K562 (cell line): ENCODE measurements at regions not wholly inside any gene's neighbourhood (a gene's known extent, or its start where the extent isn't known, plus 50 kb on each side); places are given as distances from the start of the nearest gene placed in this dataset.

ENCODE experiments used
- ATAC-seq: fragments of 200-7000 bp; cut with Tn5 transposase; 3 replicates; pipeline ENCODE4 v1.9.1; 2020; ENCODE audit warnings: moderate library complexity
- BruUV-seq: library from RNA; stranded (reverse); fragments of 400-500 nt; replicated peaks from 2 replicates; lab custom pipeline; 2021; lab: Mats Ljungman, UMichigan
- CTCF ChIA-PET: fragments of 300-600 bp; formaldehyde crosslinking; extraction: SDS; loops from one replicate; lab custom pipeline; 2021; ENCODE audit warnings: low intra/inter-chr PET ratio; lab: Yijun Ruan, JAX
- POLR2A ChIA-PET: fragments of 300-600, 350-650 bp; sonication (Branson Sonifier 250); formaldehyde crosslinking; extraction: SDS; loops from one replicate; lab custom pipeline; 2021; ENCODE audit warnings: antibody characterized with exemption, inconsistent platforms; lab: Yijun Ruan, JAX
- DNase-seq, 4 experiments: peaks; one replicate each; pipeline versions ENCODE4 v3.0.0 to v3.0.0-alpha.2; 2011 to 2018; ENCODE audit warnings: low spot score in 3 of 4, mixed read lengths in 3 of 4; ENCODE audit errors: extremely low read depth in 1 of 4
- FAIRE-seq: peaks from 2 replicates; lab custom pipeline; 2011; peaks lifted over from hg19 to GRCh38; lab: Jason Lieb, UNC
- H2AFZ ChIP-seq: 2 replicates; pipeline ENCODE4 v1.6.0; 2011; ENCODE audit warnings: low read depth, low read length, control low read depth, inconsistent platforms
- H3K27ac ChIP-seq: fragments of 200-600 bp; 3 replicates; pipeline ENCODE4 v1.8.0; 2011; ENCODE audit warnings: low read depth, mild to moderate bottlenecking, control low read depth, inconsistent platforms, low read length, moderate library complexity, mixed read lengths; ENCODE audit errors: extremely low read depth
- H3K27me3 ChIP-seq, 2 experiments: fragments of 300-600 bp in 1 of 2; 2 replicates in 1 of 2; 3 replicates in 1 of 2; pipeline versions ENCODE4 v1.6.0 to v1.8.0; 2011; ENCODE audit warnings: inconsistent platforms in 2 of 2, low read length in 2 of 2, mild to moderate bottlenecking in 1 of 2, mixed read lengths in 1 of 2, moderate library complexity in 1 of 2; ENCODE audit not compliant: control insufficient read depth in 2 of 2, insufficient read depth in 2 of 2
- H3K36me3 ChIP-seq: fragments of 300-600 bp; 3 replicates; pipeline ENCODE4 v1.8.0; 2011; ENCODE audit warnings: mild to moderate bottlenecking, low read length, inconsistent platforms; ENCODE audit not compliant: control insufficient read depth, insufficient read depth
- H3K4me1 ChIP-seq, 2 experiments: fragments of 200-600 bp in 1 of 2; replicated peaks in 1 of 2; 2 replicates in 1 of 2; 3 replicates in 1 of 2; pipeline versions ENCODE4 v1.5.1 to v1.8.0; 2011; ENCODE audit warnings: inconsistent platforms in 2 of 2, low read length in 2 of 2, mild to moderate bottlenecking in 1 of 2, mixed read lengths in 1 of 2, moderate library complexity in 1 of 2; ENCODE audit not compliant: control insufficient read depth in 2 of 2, insufficient read depth in 2 of 2
- H3K4me2 ChIP-seq: 2 replicates; pipeline ENCODE4 v1.6.1; 2011; ENCODE audit warnings: low read length, control low read depth, inconsistent platforms, mixed read lengths; ENCODE audit not compliant: insufficient read depth
- H3K4me3 ChIP-seq: fragments of 200-600 bp; sonication (generic), shearing (Covaris generic); 2 replicates; pipeline ENCODE4 v1.5.1; 2016; ENCODE audit warnings: control low read depth, inconsistent platforms
- H3K79me2 ChIP-seq: fragments of 200-600 bp; 3 replicates; pipeline ENCODE4 v1.8.0; 2011; ENCODE audit warnings: low read length, inconsistent platforms; ENCODE audit not compliant: control insufficient read depth, insufficient read depth
- H3K9ac ChIP-seq, 2 experiments: 2 replicates each; pipeline versions ENCODE4 v1.6.0 to v1.6.1; 2011; ENCODE audit warnings: low read depth in 2 of 2, low read length in 2 of 2, control low read depth in 1 of 2, inconsistent platforms in 1 of 2, mild to moderate bottlenecking in 1 of 2, mixed read lengths in 1 of 2; ENCODE audit not compliant: insufficient read depth in 1 of 2
- H3K9me1 ChIP-seq: one replicate; pipeline ENCODE4 v1.6.0; 2011; ENCODE audit warnings: inconsistent platforms, mild to moderate bottlenecking, low read length, moderate library complexity; ENCODE audit not compliant: control insufficient read depth, insufficient read depth
- H3K9me3 ChIP-seq: replicated peaks from 2 replicates; pipeline ENCODE4 v1.5.1; 2011; ENCODE audit warnings: low read depth, low read length, inconsistent platforms; ENCODE audit not compliant: control insufficient read depth, insufficient read depth
- H4K20me1 ChIP-seq: replicated peaks from 2 replicates; pipeline ENCODE4 v1.6.1; 2011; ENCODE audit warnings: low read length, inconsistent platforms, mixed read lengths; ENCODE audit not compliant: control insufficient read depth, insufficient read depth
- ATF7 ChIP-seq: fragments of 450-650 bp; IDR thresholded peaks from 2 replicates; pipeline ENCODE4 v1.7.1; 2014; ENCODE audit warnings: mild to moderate bottlenecking, moderate library complexity
- CBFA2T2 ChIP-seq: fragments of 450-650 bp; conservative IDR thresholded peaks from 2 replicates; pipeline ENCODE4 v1.6.1; 2017; ENCODE audit warnings: mild to moderate bottlenecking
- EP300 ChIP-seq: IDR thresholded peaks from 2 replicates; pipeline ENCODE4 v1.6.1; 2012; ENCODE audit warnings: low read length, improper control_type of control experiment
- FOXA1 ChIP-seq: fragments of 450-650 bp; IDR thresholded peaks from 2 replicates; pipeline ENCODE4 v1.6.1; 2016; ENCODE audit warnings: mild to moderate bottlenecking, borderline replicate concordance
- FOXM1 ChIP-seq, 2 experiments: fragments of 450-650 bp in 1 of 2; sonication (generic) in 1 of 2; formaldehyde crosslinking in 1 of 2; IDR thresholded peaks; 2 replicates each; pipeline versions ENCODE4 v1.6.1 to v1.9.0; 2017 to 2022; ENCODE audit warnings: low read depth in 2 of 2, mild to moderate bottlenecking in 2 of 2, missing genetic modification reagents in 1 of 2, moderate library complexity in 1 of 2
- GATA2 ChIP-seq: sonication (generic); formaldehyde crosslinking; IDR thresholded peaks from 2 replicates; pipeline ENCODE4 v1.4.0; 2020; ENCODE audit warnings: mild to moderate bottlenecking, missing genetic modification reagents
- JUND ChIP-seq, 2 experiments: IDR thresholded peaks; 2 replicates in 1 of 2; 3 replicates in 1 of 2; pipeline ENCODE4 v1.6.1; 2011; ENCODE audit warnings: borderline replicate concordance in 2 of 2, low read depth in 2 of 2, low read length in 2 of 2, improper control_type of control experiment in 1 of 2, missing biosample characterization in 1 of 2, missing genetic modification characterization in 1 of 2, missing genetic modification reagents in 1 of 2
- POLR2G ChIP-seq: fragments of 200-400 bp; formaldehyde crosslinking; IDR thresholded peaks from 2 replicates; pipeline ENCODE4 v1.6.1; 2017; ENCODE audit warnings: low read depth, mild to moderate bottlenecking, antibody characterized with exemption, low read length, moderate library complexity
- SREBF1 ChIP-seq: fragments of 150-350 bp; IDR thresholded peaks from 2 replicates; pipeline ENCODE4 v1.6.1; 2014; ENCODE audit warnings: antibody characterized with exemption, low read depth, low read length, borderline replicate concordance
- SUPT5H ChIP-seq: fragments of 450-650 bp; IDR thresholded peaks from 2 replicates; pipeline ENCODE4 v1.6.1; 2016
- TAL1 ChIP-seq: fragments of 450-650 bp; IDR thresholded peaks from 2 replicates; pipeline ENCODE4 v1.6.1; 2016; ENCODE audit warnings: mild to moderate bottlenecking
- TBL1XR1 ChIP-seq, 2 experiments: IDR thresholded peaks; 2 replicates each; pipeline ENCODE4 v1.6.1; 2012; ENCODE audit warnings: improper control_type of control experiment in 2 of 2, low read length in 2 of 2, mild to moderate bottlenecking in 1 of 2
- TRIM28 ChIP-seq: fragments of 450-650 bp; IDR thresholded peaks from 2 replicates; pipeline ENCODE4 v1.6.1; 2017
- ZFP91 ChIP-seq: sonication (generic); formaldehyde crosslinking; IDR thresholded peaks from 2 replicates; pipeline ENCODE4 v1.8.0; 2022; ENCODE audit warnings: mild to moderate bottlenecking, missing genetic modification reagents
- ZNF717 ChIP-seq: fragments of 250-450 bp; sonication (Bioruptor Pico); IDR thresholded peaks from 2 replicates; pipeline ENCODE4 v1.5.0; 2021
- ZZZ3 ChIP-seq: fragments of 450-650 bp; IDR thresholded peaks from 2 replicates; pipeline ENCODE4 v1.6.1; 2016; ENCODE audit warnings: antibody characterized with exemption, mild to moderate bottlenecking, moderate library complexity
- WGBS: fragments of 100-300 bp; shearing (Covaris generic); methylation state at CpG from one replicate; pipeline ENCODE4 v1.1.6; 2016; ENCODE audit warnings: low coverage, mixed read lengths; ENCODE audit not compliant: insufficient coverage; ENCODE audit errors: missing lambda C conversion rate; 5-methylcytosine and 5-hydroxymethylcytosine counted together
- in situ Hi-C: fragments of 300-500 bp; cut with MboI; formaldehyde crosslinking; loops from 4 replicates; pipeline ENCODE4 v1.15.0; 2018; ENCODE audit warnings: inconsistent platforms, mixed read lengths
- intact Hi-C: fragments of 100-400 bp; cut with micrococcal nuclease; formaldehyde crosslinking; loops from 2 replicates; pipeline ENCODE4 v1.14.2; 2022
- TF ChIP-seq, protein P1 (sequence below), 2 experiments: IDR thresholded peaks in 1 of 2; conservative IDR thresholded peaks in 1 of 2; 2 replicates each; pipeline ENCODE4 v1.6.1; 2016; ENCODE audit warnings: low read depth in 2 of 2, mild to moderate bottlenecking in 1 of 2, missing compliant biosample characterization in 1 of 2, missing genetic modification characterization in 1 of 2, moderate library complexity in 1 of 2

DNA sequence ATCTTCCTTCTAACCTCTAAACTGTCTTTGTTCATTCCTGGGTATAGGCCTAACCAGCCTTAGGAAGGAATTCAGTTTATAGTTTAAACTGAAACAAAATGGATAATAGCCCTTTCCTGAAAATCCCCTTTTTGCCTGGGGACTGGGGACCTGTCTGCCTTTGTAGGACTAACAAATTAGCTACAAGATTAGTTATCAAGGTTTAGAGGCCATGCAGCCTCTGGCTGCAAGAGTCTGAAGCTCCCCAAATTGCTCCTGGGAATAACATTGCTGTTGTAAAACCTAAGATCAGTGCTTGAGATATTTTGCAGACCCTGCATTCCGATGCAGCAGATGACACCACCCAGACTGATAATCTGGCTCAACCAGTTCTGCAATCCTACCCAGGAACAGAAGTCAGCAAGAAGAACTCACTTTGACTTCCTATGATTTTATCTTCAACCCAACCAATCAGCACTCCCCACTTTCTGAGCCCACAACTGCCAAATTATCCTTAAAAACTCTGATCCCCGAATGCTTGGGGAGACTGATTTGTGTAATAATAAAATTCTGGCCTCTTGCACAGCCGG, 96.6 kb upstream of the ETV3 start (continued):
- TF ChIP-seq JUND (IDR thresholded peaks at IDR 0.05; ENCODE audit: borderline replicate concordance, low read depth, low read length), result no peak
- 0 out of 3 replicates have a peak, but pooled peaks have one; percentile 24 for TF ChIP-seq JUND (tag; IDR thresholded peaks at IDR 0.05; ENCODE audit: borderline replicate concordance, low read depth, low read length)
- TF ChIP-seq TAL1, result peak; percentile 68
- peak; percentile 26; the same call in 1 of the 2 replicates for TF ChIP-seq ATF7
- TF ChIP-seq GATA2 (CRISPR knock-in tag), result peak; percentile 63; the same call in 1 of the 2 replicates
- peak; percentile 4; the same call in 1 of the 2 replicates for TF ChIP-seq EP300

- Histone ChIP-seq H3K9me3 (no peaks in the 10 kb centered on the region), H3K4me2 (no peak overlapping the region), H4K20me1 (no peaks in the 10 kb centered on the region), H3K9me1 (no peaks in the 10 kb centered on the region), H3K4me3 (no peak overlapping the region), H3K36me3 (no peaks in the 10 kb centered on the region), H3K79me2 (no peaks in the 10 kb centered on the region), H3K27ac (no peak overlapping the region), H2AFZ (no peak overlapping the region), H3K4me1 (peaks cover 0 to 14% of the 10 kb centered on the region in 2 experiments; a peak in 4 of 5 replicates), H3K27me3 (no peaks in the 10 kb centered on the region), H3K9ac (no peak overlapping the region)
- no peak for DNase-seq
- WGBS, result no CpG with 5 or more reads among the region's 1 CpG
- intact Hi-C loops, result no loop called here
- no peak for FAIRE-seq
- CTCF ChIA-PET, result no interaction called here
- POLR2A ChIA-PET, result no interaction called here
- no peak for ATAC-seq
- BruUV-seq, result no TSS peak
- in situ Hi-C loops, result no loop called here
- TF ChIP-seq ZFP91 (CRISPR knock-in tag) (no peak), ZZZ3 (no peak), FOXA1 (no peak), ZNF717 (CRISPR knock-in tag) (no peak), TBL1XR1 (IDR thresholded peaks at IDR 0.05; ENCODE audit: low read length in 2 of 2) (no peak), SREBF1 (no peak), POLR2G (no peak), TRIM28 (no peak), CBFA2T2 (no peak), SUPT5H (no peak), FOXM1 (IDR thresholded peaks at IDR 0.05; ENCODE audit: low read depth) (no peak), FOXM1 (CRISPR knock-in tag; IDR thresholded peaks at IDR 0.05; ENCODE audit: low read depth) (no peak)
- TF ChIP-seq, protein P1, sequence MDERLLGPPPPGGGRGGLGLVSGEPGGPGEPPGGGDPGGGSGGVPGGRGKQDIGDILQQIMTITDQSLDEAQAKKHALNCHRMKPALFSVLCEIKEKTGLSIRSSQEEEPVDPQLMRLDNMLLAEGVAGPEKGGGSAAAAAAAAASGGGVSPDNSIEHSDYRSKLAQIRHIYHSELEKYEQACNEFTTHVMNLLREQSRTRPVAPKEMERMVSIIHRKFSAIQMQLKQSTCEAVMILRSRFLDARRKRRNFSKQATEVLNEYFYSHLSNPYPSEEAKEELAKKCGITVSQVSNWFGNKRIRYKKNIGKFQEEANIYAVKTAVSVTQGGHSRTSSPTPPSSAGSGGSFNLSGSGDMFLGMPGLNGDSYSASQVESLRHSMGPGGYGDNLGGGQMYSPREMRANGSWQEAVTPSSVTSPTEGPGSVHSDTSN (CRISPR knock-in tag; IDR thresholded peaks at IDR 0.05; ENCODE audit: low read depth), result no peak
- TF ChIP-seq, protein P1 (tag; conservative IDR thresholded peaks at IDR 0.05; ENCODE audit: low read depth), result no peak
These were observed 94.9 kb upstream of the ETV3 start for GRCh38 chr1:157233131-157233530.
